Suprapubic skin (tissue), 4 donors: ENCODE measurements at regions not wholly inside any gene's neighbourhood (a gene's known extent, or its start where the extent isn't known, plus 50 kb on each side); places are given as distances from the start of the nearest gene placed in this dataset.

Experiments
- DNase-seq, 2 donors: peaks; one replicate each; pipeline ENCODE4 v3.0.0-alpha.2; 2019; ENCODE audit warnings: low spot score in 2 of 2
- H3K27ac ChIP-seq: fragments of 200-600 bp; sonication (generic); one replicate; pipeline ENCODE4 v1.5.1; 2019
- H3K27me3 ChIP-seq: fragments of 200-600 bp; sonication (generic); one replicate; pipeline ENCODE4 v1.5.1; 2019
- H3K36me3 ChIP-seq: fragments of 200-600 bp; sonication (generic); one replicate; pipeline ENCODE4 v1.5.1; 2019
- H3K4me1 ChIP-seq: fragments of 200-600 bp; sonication (generic); one replicate; pipeline ENCODE4 v1.5.1; 2019
- H3K4me3 ChIP-seq: fragments of 200-600 bp; sonication (generic); one replicate; pipeline ENCODE4 v1.5.1; 2019; ENCODE audit warnings: mild to moderate bottlenecking
- H3K9me3 ChIP-seq: fragments of 200-600 bp; sonication (generic); one replicate; pipeline ENCODE4 v1.5.1; 2019
- CTCF ChIP-seq, 2 donors: fragments of 200-600 bp in 1 of 2; fragments of 450-650 bp in 1 of 2; sonication (generic) in 1 of 2; IDR thresholded peaks; one replicate each; pipeline ENCODE4 v1.5.1; 2016 to 2019; ENCODE audit warnings: antibody characterized with exemption in 2 of 2, mild to moderate bottlenecking in 1 of 2, moderate library complexity in 1 of 2
- EP300 ChIP-seq: sonication (generic); formaldehyde crosslinking; IDR thresholded peaks from one replicate; pipeline ENCODE4 v1.6.1; 2017; ENCODE audit warnings: antibody characterized with exemption
- POLR2A ChIP-seq, 2 donors: fragments of 450-650 bp; IDR thresholded peaks; one replicate each; pipeline ENCODE4 v1.6.1; 2017; ENCODE audit warnings: antibody characterized with exemption in 2 of 2, mild to moderate bottlenecking in 2 of 2, moderate library complexity in 2 of 2
- POLR2AphosphoS5 ChIP-seq, 3 donors: sonication (generic); formaldehyde crosslinking; IDR thresholded peaks; one replicate each; pipeline ENCODE4 v1.6.1; 2017; ENCODE audit warnings: antibody characterized with exemption in 3 of 3
- WGBS: methylation state at CpG from one replicate; pipeline ENCODE4 v1.1.5; 2018; 5-methylcytosine and 5-hydroxymethylcytosine counted together

- no peak overlapping the region for H3K27ac ChIP-seq
- no peak overlapping the region for H3K4me3 ChIP-seq
- no peaks in the 10 kb centered on the region for H3K4me1 ChIP-seq
- 88% methylated on average over 5 of the region's 5 CpGs for WGBS
- H3K36me3 ChIP-seq: no peaks in the 10 kb centered on the region
- TF ChIP-seq POLR2A (IDR thresholded peaks at IDR 0.05) (no peak), POLR2AphosphoS5 (IDR thresholded peaks at IDR 0.05) (no peak), CTCF (IDR thresholded peaks at IDR 0.05) (no peak), EP300 (no peak)
- H3K9me3 ChIP-seq: peaks cover 10% of the 10 kb centered on the region
- DNase-seq: no peak
- no peaks in the 10 kb centered on the region for H3K27me3 ChIP-seq
Observed at GRCh38 chr10:53395449-53395848, 622.9 kb upstream of the MBL2 start.

DNA sequence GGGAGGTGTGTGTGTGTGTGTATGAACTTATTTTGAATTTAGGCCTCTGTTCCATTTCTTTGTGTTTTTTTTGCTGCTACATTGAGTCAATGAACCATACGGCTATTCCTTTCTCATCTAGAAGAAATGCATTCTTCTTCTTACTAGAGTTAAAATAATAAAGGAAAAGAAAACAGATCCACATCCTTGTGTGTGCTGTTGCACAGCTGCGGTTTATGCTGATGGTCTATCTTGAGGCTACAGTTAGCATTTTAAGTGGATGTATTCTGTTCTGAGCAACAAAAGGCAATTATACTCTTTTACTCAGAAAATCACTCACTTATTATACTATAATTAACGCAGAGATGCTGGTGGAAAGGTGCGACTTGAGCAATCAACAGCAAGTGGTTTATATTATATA is 615.0 kb upstream of the MBL2 start:
- Histone ChIP-seq H3K4me1 (no peaks in the 10 kb centered on the region), H3K36me3 (no peaks in the 10 kb centered on the region), H3K9me3 (no peaks in the 10 kb centered on the region), H3K27me3 (no peaks in the 10 kb centered on the region), H3K4me3 (no peak overlapping the region), H3K27ac (no peak overlapping the region)
- 82% methylated on average over 4 of the region's 4 CpGs for WGBS
- no peak for DNase-seq
- TF ChIP-seq POLR2AphosphoS5 (IDR thresholded peaks at IDR 0.05): no peak

- Histone ChIP-seq H3K4me3 (no peak overlapping the region), H3K4me1 (no peaks in the 10 kb centered on the region), H3K9me3 (no peaks in the 10 kb centered on the region), H3K27me3 (no peaks in the 10 kb centered on the region), H3K27ac (no peak overlapping the region), H3K36me3 (no peaks in the 10 kb centered on the region)
- DNase-seq: no peak
- 74% methylated on average over 3 of the region's 3 CpGs for WGBS
- no peak for TF ChIP-seq POLR2AphosphoS5 (IDR thresholded peaks at IDR 0.05)
Observed at GRCh38 chr10:53382543-53382942, 610.0 kb upstream of the MBL2 start.

DNA sequence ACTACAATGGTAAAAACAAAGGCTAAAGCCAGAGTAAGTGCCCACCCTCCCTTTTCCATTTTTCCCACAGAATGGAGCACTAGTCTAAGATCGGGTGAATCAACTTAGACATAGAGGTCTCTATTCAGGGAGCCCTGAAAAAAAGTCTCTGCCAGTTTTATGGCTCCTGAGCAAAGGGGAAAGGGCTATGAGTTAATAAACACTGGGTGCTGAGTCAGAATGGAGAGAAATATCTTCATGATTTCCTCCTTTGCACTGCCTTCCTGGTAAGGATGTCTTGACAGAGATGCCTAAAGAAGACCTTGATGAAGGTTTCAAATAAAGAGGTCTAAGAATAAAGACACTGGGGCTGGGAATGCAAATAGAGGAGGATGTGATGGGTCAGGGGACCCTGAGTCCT is 607.4 kb upstream of the MBL2 start:
- Histone ChIP-seq H3K27me3 (no peaks in the 10 kb centered on the region), H3K4me3 (no peak overlapping the region), H3K27ac (no peak overlapping the region), H3K4me1 (no peaks in the 10 kb centered on the region), H3K36me3 (no peaks in the 10 kb centered on the region), H3K9me3 (no peaks in the 10 kb centered on the region)
- TF ChIP-seq POLR2A (IDR thresholded peaks at IDR 0.05): no peak
- TF ChIP-seq CTCF (IDR thresholded peaks at IDR 0.05): no peak
- TF ChIP-seq POLR2AphosphoS5 (IDR thresholded peaks at IDR 0.05): no peak
- no peak for TF ChIP-seq EP300
- 70% methylated on average over 1 of the region's 1 CpG for WGBS
- no peak for DNase-seq

DNA sequence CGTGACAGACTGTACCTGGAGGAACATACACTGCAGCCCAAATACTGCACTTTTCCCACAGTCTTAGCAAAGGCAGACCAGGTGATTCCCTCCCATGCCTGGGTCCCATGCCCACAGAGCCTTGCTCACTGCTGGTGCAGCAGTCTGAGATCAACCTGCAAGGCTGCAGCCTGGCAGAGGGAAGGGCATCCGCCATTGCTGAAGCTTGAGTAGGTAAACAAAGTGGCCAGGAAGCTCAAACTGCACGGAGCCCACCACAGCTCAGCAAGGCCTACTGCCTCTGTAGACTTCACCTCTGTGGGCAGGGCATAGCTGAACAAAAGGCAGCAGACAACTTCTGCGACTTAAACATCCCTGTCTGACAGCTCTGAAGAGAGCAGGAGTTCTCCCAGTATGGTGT is 597.8 kb upstream of the MBL2 start:
- H3K27ac ChIP-seq: no peak overlapping the region

DNA sequence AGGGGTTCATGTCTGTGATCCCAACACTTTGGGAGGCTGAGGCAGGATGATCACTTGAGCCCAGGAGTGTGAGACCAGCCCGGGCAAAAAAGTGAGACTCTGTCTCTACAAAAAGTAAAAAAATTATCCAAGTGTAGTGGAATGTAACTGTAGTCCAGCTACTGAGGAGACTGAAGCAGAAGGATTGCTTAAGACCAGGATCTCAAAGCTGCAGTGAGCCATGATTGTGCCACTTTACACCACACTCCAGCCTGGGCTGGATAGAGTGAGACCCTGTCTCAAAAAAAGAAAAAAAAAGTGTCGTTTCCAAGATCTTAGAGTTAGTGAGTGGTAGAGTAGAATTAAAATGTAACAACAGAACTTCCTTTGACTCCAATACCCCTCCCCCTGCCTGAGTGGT is 589.4 kb upstream of the MBL2 start:
- no peaks in the 10 kb centered on the region for H3K4me1 ChIP-seq
- H3K27ac ChIP-seq: no peak overlapping the region
- H3K9me3 ChIP-seq: no peaks in the 10 kb centered on the region
- no peaks in the 10 kb centered on the region for H3K36me3 ChIP-seq
- TF ChIP-seq EP300 (no peak), POLR2AphosphoS5 (IDR thresholded peaks at IDR 0.05) (no peak), POLR2A (IDR thresholded peaks at IDR 0.05) (no peak), CTCF (IDR thresholded peaks at IDR 0.05) (no peak)
- H3K4me3 ChIP-seq: no peak overlapping the region
- no peaks in the 10 kb centered on the region for H3K27me3 ChIP-seq
- DNase-seq: no peak
- 79% methylated on average over 2 of the region's 2 CpGs for WGBS

More for the DNA sequence above, 597.8 kb upstream of the MBL2 start:
- no peak for TF ChIP-seq CTCF (IDR thresholded peaks at IDR 0.05)
- no peak for TF ChIP-seq POLR2AphosphoS5 (IDR thresholded peaks at IDR 0.05)
- no peak for TF ChIP-seq EP300
- TF ChIP-seq POLR2A (IDR thresholded peaks at IDR 0.05): no peak
- Histone ChIP-seq H3K4me1 (no peaks in the 10 kb centered on the region), H3K4me3 (no peak overlapping the region), H3K27me3 (no peaks in the 10 kb centered on the region), H3K9me3 (peaks cover 4% of the 10 kb centered on the region), H3K36me3 (no peaks in the 10 kb centered on the region)
- WGBS: 90% methylated on average over 2 of the region's 4 CpGs
- DNase-seq: no peak
